GM10248 (cell line): ENCODE measurements at regions not wholly inside any gene's neighbourhood (a gene's known extent, or its start where the extent isn't known, plus 50 kb on each side); places are given as distances from the start of the nearest gene placed in this dataset.

Experiments used
- CTCF ChIA-PET: fragments of 300-600 bp; sonication (Branson Sonifier 250); formaldehyde crosslinking; extraction: SDS; loops from one replicate; lab custom pipeline; 2021; ENCODE audit warnings: antibody characterized with exemption; lab: Yijun Ruan, JAX
- POLR2A ChIA-PET: fragments of 350-650 bp; sonication (Branson Sonifier 250); formaldehyde crosslinking; extraction: SDS; loops from one replicate; lab custom pipeline; 2020; ENCODE audit warnings: antibody characterized with exemption; lab: Yijun Ruan, JAX
- DNase-seq: peaks from one replicate; pipeline ENCODE4 v3.0.0; 2012; ENCODE audit errors: extremely low spot score
- TF ChIP-seq, protein P1 (sequence below): IDR thresholded peaks from 2 replicates; pipeline ENCODE4 v1.5.1; 2012; ENCODE audit warnings: mild to moderate bottlenecking, low read depth; ENCODE audit errors: extremely low read depth, missing control alignments, control extremely low read depth

DNA sequence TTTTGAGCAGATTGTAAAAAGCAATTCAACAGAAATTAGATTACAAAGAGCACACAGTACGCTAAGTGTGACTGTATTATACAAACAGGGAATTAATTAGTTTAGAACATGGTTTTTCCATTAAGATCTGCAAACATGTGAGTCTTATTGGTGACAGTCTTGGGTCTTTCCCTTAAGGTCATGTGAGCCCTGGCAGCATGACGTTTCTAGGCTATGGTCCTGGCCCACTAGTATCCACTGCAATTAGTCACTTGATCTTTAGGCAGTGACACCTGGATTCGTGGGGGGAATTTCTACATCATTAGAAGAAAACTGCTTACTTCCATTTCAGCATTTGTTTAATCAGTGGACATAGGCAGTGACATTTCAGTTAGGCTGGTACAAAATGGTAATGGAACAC is 360.2 kb upstream of the NR2F2 start:
- CTCF ChIA-PET, result no interaction called here
- TF ChIP-seq, protein P1, sequence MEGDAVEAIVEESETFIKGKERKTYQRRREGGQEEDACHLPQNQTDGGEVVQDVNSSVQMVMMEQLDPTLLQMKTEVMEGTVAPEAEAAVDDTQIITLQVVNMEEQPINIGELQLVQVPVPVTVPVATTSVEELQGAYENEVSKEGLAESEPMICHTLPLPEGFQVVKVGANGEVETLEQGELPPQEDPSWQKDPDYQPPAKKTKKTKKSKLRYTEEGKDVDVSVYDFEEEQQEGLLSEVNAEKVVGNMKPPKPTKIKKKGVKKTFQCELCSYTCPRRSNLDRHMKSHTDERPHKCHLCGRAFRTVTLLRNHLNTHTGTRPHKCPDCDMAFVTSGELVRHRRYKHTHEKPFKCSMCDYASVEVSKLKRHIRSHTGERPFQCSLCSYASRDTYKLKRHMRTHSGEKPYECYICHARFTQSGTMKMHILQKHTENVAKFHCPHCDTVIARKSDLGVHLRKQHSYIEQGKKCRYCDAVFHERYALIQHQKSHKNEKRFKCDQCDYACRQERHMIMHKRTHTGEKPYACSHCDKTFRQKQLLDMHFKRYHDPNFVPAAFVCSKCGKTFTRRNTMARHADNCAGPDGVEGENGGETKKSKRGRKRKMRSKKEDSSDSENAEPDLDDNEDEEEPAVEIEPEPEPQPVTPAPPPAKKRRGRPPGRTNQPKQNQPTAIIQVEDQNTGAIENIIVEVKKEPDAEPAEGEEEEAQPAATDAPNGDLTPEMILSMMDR, result no peak
- DNase-seq, result no peak
- POLR2A ChIA-PET, result no interaction called here

DNA sequence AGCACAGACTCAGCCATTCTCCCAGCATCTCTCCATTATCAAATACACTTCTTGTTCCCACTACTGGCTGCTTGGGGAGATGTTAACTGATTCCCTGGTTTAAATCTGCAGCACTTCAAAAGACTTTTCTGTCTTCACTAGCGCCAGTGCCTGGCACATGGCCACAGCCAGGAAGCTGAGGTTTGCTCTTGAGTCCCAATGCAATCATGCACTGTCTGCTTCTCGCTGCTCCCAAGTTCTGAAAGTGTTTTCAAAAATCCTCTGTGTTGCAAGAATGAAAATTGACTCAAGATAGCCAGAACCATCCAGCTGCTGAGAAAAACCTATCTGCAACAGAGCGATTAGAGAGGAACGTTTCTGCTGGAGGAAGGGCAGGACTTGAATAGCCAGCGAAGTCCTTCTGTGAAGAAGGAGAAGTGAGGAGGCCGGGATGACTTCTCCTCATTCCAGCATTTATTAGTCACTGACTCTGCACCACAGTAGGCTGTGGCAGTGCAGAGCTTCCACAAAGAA is 358.4 kb upstream of the NR2F2 start:
- POLR2A ChIA-PET, result no interaction called here
- TF ChIP-seq, protein P1, result no peak
- CTCF ChIA-PET, result no interaction called here
- no peak for DNase-seq

DNA sequence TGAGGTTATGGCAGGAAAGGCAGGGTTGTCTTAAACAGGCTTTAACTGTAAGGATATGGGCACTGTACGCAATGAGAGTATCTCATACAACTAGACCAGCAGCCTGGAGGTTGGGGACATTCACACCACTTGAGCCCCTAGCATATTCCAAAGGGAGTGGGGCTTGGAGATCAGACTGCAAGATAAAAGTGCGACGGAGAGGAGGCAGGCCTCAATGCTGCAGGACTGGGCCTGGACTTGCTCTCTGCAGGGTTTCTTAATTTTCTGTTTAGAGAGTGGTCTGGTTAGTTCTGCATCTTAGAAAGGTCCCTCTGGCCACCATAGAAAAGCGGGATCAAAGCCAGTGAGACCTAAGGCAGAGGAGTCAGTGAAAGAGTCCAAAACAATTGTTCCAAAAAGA is 357.7 kb upstream of the NR2F2 start:
- DNase-seq, result no peak
- CTCF ChIA-PET, result no interaction called here
- POLR2A ChIA-PET, result no interaction called here
- TF ChIP-seq, protein P1, result no peak

DNA sequence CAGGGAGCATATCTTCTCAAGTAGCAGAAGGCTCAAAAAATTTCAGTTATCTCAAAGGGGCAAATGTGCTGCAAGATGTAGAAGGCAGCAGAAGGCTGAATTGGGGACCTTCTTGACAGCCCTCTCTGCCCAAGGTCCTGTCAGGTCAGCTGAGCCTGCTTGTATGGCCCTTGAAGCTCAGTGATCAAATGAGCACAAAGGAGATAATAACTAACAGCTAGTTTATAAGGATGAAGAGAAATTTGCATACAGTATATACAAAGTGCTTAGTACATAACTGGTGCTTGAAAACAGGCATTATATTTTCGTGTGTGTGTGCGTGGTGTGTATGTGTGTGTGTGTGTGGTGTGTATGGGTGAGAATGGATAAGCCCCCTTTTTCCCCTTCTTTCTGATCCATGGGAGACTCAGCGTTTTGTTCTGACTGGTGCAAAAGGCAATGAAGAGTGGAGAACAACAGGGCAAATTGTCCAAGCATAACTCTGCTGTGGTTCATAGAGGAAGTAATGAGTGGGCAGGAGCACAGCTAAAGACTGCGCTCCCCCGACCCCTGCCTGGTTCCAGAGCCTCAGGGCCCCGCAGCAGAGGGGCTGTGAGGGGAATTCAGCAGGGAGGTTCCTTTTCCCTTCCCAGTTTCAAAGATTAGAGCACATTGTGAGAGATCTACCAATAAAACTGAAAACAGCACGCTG is 356.8 kb upstream of the NR2F2 start:
- TF ChIP-seq, protein P1, result no peak
- ChIA-PET POLR2A (no interaction called here), CTCF (no interaction called here)
- no peak for DNase-seq

DNA sequence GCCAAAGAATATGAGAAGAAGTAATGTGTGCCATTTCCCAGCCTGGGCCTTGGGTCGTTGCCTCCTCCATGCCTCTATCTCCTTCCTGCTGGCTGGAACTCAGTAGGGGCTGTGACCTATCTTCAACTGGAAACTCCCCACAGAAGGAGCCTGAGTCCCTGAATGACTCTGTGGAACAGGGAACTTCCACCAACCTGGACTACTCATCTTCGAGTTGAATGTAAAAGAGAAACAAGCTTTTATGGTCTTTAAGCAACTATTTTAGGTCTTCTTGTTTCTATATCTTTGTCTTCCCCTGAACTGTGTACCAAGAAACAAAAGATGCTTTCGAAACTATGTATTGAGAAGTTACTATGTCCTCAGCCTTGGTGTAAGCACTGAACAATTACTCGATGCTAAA is 355.3 kb upstream of the NR2F2 start:
- POLR2A ChIA-PET, result no interaction called here
- TF ChIP-seq, protein P1, result no peak
- CTCF ChIA-PET, result no interaction called here
- DNase-seq, result peak; percentile 6

DNA sequence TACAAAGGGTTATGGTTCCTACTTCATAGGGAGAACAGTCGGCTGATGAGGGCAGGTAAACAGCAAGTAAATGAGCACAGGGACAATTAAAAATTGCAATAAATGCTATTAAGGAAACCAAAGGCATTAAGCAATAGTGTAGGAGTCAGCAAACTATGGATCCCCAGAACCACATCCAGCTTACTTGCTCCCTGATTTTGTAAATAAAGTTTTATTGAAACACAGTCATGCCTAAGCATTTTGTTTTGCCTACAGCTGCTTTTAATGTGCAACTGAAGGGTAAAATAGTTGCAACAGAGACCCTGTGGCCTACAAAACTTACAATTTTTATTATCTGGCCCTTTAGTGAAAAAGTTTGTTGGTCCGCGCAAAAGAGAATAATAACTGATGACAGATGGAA is 351.2 kb upstream of the NR2F2 start:
- CTCF ChIA-PET, result interaction anchor here (1.1 kb wide), 1 partner anchor 32 kb away, joined by 4 read pairs; no protein-coding TSS in a partner anchor
- no peak for DNase-seq
- POLR2A ChIA-PET, result no interaction called here
- TF ChIP-seq, protein P1, result no peak

DNA sequence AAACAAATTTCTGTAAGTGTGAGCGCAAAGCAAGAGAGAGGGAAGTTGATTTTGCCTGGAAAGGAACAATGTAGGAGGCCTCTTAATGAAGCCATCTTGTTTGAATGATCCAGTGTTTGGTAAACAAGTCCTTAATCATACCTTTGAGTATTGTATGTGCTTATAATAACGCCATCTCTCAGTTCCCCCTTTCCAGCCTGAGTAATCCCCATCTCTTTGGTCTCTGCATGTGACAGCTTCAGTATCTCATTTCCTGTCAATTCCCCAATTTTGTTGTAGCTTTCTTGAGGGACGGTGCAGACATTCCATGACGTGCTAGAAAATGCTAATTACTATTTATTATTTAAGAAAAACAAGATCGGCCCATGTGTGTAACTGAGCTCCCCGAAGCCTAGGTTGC is 349.3 kb upstream of the NR2F2 start:
- POLR2A ChIA-PET, result no interaction called here
- no peak for DNase-seq
- CTCF ChIA-PET, result interaction anchor here (1.6 kb wide), 1 partner anchor 15 kb away, joined by 4 read pairs; no protein-coding TSS in a partner anchor
- TF ChIP-seq, protein P1, result no peak
